ENCODE measurements at regions not wholly inside any gene's neighbourhood (a gene's known extent, or its start where the extent isn't known, plus 50 kb on each side); places are given as distances from the start of the nearest gene placed in this dataset.

DNA sequence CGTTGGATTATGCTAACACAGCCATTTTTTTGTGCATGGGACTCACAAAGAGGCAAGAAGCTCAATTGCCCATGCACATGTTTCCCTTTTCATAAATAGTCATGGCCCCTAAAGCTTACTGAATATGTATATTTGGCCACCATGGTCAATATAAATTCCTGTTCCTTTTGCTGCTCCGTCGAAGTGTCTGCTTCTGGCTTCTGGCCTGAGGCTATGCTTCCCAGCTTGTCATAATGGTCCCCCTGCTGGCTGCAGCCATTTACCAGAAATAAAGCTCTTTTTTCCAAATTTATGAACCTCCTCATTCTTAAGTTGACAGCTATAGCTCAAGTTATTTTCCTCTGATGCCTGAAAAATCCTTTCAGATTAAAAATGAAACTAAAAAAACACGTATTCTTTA, 602.1 kb downstream of the VGLL3 start:
- ATAC-seq, result peak; percentile 34; the same call in 1 of the 2 replicates
- TF ChIP-seq, protein P1, sequence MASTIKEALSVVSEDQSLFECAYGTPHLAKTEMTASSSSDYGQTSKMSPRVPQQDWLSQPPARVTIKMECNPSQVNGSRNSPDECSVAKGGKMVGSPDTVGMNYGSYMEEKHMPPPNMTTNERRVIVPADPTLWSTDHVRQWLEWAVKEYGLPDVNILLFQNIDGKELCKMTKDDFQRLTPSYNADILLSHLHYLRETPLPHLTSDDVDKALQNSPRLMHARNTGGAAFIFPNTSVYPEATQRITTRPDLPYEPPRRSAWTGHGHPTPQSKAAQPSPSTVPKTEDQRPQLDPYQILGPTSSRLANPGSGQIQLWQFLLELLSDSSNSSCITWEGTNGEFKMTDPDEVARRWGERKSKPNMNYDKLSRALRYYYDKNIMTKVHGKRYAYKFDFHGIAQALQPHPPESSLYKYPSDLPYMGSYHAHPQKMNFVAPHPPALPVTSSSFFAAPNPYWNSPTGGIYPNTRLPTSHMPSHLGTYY (CRISPR knock-in tag; IDR thresholded peaks at IDR 0.05), result no peak
- TF ChIP-seq, protein P2, sequence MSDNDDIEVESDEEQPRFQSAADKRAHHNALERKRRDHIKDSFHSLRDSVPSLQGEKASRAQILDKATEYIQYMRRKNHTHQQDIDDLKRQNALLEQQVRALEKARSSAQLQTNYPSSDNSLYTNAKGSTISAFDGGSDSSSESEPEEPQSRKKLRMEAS (CRISPR knock-in tag; IDR thresholded peaks at IDR 0.05), result no peak
- TF ChIP-seq, protein P3, sequence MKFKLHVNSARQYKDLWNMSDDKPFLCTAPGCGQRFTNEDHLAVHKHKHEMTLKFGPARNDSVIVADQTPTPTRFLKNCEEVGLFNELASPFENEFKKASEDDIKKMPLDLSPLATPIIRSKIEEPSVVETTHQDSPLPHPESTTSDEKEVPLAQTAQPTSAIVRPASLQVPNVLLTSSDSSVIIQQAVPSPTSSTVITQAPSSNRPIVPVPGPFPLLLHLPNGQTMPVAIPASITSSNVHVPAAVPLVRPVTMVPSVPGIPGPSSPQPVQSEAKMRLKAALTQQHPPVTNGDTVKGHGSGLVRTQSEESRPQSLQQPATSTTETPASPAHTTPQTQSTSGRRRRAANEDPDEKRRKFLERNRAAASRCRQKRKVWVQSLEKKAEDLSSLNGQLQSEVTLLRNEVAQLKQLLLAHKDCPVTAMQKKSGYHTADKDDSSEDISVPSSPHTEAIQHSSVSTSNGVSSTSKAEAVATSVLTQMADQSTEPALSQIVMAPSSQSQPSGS (CRISPR knock-in tag; IDR thresholded peaks at IDR 0.05; ENCODE audit: borderline replicate concordance, low read depth), result no peak
- no peak for TF ChIP-seq NR1H2 (CRISPR knock-in tag; IDR thresholded peaks at IDR 0.05)
- TF ChIP-seq NR2C2 (CRISPR knock-in tag; IDR thresholded peaks at IDR 0.05), result no peak
- TF ChIP-seq, protein P4, sequence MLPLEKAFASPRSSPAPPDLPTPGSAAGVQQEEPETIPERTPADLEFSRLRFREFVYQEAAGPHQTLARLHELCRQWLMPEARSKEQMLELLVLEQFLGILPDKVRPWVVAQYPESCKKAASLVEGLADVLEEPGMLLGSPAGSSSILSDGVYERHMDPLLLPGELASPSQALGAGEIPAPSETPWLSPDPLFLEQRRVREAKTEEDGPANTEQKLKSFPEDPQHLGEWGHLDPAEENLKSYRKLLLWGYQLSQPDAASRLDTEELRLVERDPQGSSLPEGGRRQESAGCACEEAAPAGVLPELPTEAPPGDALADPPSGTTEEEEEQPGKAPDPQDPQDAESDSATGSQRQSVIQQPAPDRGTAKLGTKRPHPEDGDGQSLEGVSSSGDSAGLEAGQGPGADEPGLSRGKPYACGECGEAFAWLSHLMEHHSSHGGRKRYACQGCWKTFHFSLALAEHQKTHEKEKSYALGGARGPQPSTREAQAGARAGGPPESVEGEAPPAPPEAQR (CRISPR knock-in tag; IDR thresholded peaks at IDR 0.05), result no peak
- no peak for TF ChIP-seq ZNF317 (CRISPR knock-in tag; IDR thresholded peaks at IDR 0.05; ENCODE audit: borderline replicate concordance, low read depth)
- TF ChIP-seq ATF1 (CRISPR knock-in tag; IDR thresholded peaks at IDR 0.05), result no peak
- TF ChIP-seq ZBTB21 (CRISPR knock-in tag; IDR thresholded peaks at IDR 0.05; ENCODE audit: borderline replicate concordance), result no peak
- TF ChIP-seq RELA (CRISPR knock-in tag; IDR thresholded peaks at IDR 0.05; ENCODE audit: borderline replicate concordance), result no peak
- TF ChIP-seq, protein P5, sequence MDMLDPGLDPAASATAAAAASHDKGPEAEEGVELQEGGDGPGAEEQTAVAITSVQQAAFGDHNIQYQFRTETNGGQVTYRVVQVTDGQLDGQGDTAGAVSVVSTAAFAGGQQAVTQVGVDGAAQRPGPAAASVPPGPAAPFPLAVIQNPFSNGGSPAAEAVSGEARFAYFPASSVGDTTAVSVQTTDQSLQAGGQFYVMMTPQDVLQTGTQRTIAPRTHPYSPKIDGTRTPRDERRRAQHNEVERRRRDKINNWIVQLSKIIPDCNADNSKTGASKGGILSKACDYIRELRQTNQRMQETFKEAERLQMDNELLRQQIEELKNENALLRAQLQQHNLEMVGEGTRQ (CRISPR knock-in tag; IDR thresholded peaks at IDR 0.05), result no peak
- TF ChIP-seq, protein P6, sequence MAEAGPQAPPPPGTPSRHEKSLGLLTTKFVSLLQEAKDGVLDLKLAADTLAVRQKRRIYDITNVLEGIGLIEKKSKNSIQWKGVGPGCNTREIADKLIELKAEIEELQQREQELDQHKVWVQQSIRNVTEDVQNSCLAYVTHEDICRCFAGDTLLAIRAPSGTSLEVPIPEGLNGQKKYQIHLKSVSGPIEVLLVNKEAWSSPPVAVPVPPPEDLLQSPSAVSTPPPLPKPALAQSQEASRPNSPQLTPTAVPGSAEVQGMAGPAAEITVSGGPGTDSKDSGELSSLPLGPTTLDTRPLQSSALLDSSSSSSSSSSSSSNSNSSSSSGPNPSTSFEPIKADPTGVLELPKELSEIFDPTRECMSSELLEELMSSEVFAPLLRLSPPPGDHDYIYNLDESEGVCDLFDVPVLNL (CRISPR knock-in tag; IDR thresholded peaks at IDR 0.05; ENCODE audit: borderline replicate concordance, low read depth), result no peak
- TF ChIP-seq RORB (CRISPR knock-in tag; IDR thresholded peaks at IDR 0.05), result no peak
- TF ChIP-seq, protein P7, sequence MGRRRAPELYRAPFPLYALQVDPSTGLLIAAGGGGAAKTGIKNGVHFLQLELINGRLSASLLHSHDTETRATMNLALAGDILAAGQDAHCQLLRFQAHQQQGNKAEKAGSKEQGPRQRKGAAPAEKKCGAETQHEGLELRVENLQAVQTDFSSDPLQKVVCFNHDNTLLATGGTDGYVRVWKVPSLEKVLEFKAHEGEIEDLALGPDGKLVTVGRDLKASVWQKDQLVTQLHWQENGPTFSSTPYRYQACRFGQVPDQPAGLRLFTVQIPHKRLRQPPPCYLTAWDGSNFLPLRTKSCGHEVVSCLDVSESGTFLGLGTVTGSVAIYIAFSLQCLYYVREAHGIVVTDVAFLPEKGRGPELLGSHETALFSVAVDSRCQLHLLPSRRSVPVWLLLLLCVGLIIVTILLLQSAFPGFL (CRISPR knock-in tag; IDR thresholded peaks at IDR 0.05; ENCODE audit: borderline replicate concordance), result no peak
- TF ChIP-seq, protein P8, sequence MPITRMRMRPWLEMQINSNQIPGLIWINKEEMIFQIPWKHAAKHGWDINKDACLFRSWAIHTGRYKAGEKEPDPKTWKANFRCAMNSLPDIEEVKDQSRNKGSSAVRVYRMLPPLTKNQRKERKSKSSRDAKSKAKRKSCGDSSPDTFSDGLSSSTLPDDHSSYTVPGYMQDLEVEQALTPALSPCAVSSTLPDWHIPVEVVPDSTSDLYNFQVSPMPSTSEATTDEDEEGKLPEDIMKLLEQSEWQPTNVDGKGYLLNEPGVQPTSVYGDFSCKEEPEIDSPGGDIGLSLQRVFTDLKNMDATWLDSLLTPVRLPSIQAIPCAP (CRISPR knock-in tag; IDR thresholded peaks at IDR 0.05), result no peak
- Mint-ChIP-seq H3K27ac (no peak overlapping the region), H3K27me3 (ENCODE audit: low read depth) (no peaks in the 10 kb centered on the region; the same call in 1 of the 2 replicates), H3K4me1 (peaks cover 38% of the 10 kb centered on the region), H3K4me3 (no peak overlapping the region), H3K9me3 (peaks cover 19% of the 10 kb centered on the region), H3K36me3 (peaks cover 19% of the 10 kb centered on the region)
- DNase-seq (ENCODE audit: low spot score), result no peak
- ChIA-PET POLR2A (no interaction called here), CTCF (interaction anchor here (1.0 to 1.3 kb wide), 3 partner anchors 10 to 47 kb away, joined by 3 read pairs; no protein-coding TSS in a partner anchor)

DNA sequence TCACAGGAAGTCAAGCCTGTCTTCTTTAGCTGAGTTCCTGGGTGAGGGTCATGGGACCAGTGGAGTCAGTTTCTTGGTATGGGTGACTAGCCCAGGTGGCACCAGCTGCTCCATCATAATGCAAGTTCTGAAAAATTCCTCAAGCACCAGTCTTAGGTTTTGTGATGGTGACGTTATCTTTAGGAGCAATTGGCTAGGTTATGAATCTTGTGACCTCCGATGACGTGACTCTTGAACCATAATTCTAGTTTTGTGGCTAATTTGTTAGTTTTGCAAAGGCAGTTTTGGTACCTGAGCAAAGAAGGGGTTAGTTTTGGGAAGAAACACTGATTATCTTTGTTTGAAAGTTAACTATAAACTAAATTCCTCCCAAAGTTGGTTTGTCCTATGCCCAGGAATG, 608.4 kb downstream of the VGLL3 start:
- H3K27ac Mint-ChIP-seq, result no peak overlapping the region
- DNase-seq (ENCODE audit: low spot score) (no peak), ATAC-seq (no peak)
- H3K27me3 Mint-ChIP-seq (ENCODE audit: low read depth), result peaks cover 11% of the 10 kb centered on the region
- peaks cover 62% of the 10 kb centered on the region for H3K4me1 Mint-ChIP-seq
- peaks cover 6% of the 10 kb centered on the region for H3K36me3 Mint-ChIP-seq
- ChIA-PET CTCF (no interaction called here), POLR2A (no interaction called here)
- H3K4me3 Mint-ChIP-seq, result no peak overlapping the region
- peaks cover 10% of the 10 kb centered on the region for H3K9me3 Mint-ChIP-seq
- no peak for TF ChIP-seq FOXJ3 (CRISPR knock-in tag; IDR thresholded peaks at IDR 0.05; ENCODE audit: borderline replicate concordance)
- TF ChIP-seq, protein P6 (CRISPR knock-in tag; IDR thresholded peaks at IDR 0.05; ENCODE audit: borderline replicate concordance, low read depth), result no peak
- TF ChIP-seq TEAD1 (CRISPR knock-in tag; IDR thresholded peaks at IDR 0.05), result no peak
- TF ChIP-seq NFATC4 (CRISPR knock-in tag; IDR thresholded peaks at IDR 0.05), result no peak
- no peak for TF ChIP-seq RORB (CRISPR knock-in tag; IDR thresholded peaks at IDR 0.05)
- TF ChIP-seq OVOL2 (CRISPR knock-in tag; IDR thresholded peaks at IDR 0.05; ENCODE audit: borderline replicate concordance), result no peak
- TF ChIP-seq CREB1 (CRISPR knock-in tag; IDR thresholded peaks at IDR 0.05), result no peak
- no peak for TF ChIP-seq FOXP1 (CRISPR knock-in tag; IDR thresholded peaks at IDR 0.05; ENCODE audit: borderline replicate concordance)
- no peak for TF ChIP-seq JUN (CRISPR knock-in tag; IDR thresholded peaks at IDR 0.05)
- TF ChIP-seq SMAD3 (CRISPR knock-in tag; IDR thresholded peaks at IDR 0.05; ENCODE audit: borderline replicate concordance), result no peak

Measured in WTC11 (cell line).